Mesendoderm (in vitro differentiated cells): ENCODE measurements at regions not wholly inside any gene's neighbourhood (a gene's known extent, or its start where the extent isn't known, plus 50 kb on each side); places are given as distances from the start of the nearest gene placed in this dataset.

Source experiments
- DNase-seq: peaks from one replicate; pipeline ENCODE4 v3.0.0; 2013
- H2AK5ac ChIP-seq: 2 replicates; pipeline ENCODE4 v1.6.1; 2013; ENCODE audit warnings: low read length, inconsistent platforms
- H2BK120ac ChIP-seq: 2 replicates; pipeline ENCODE4 v1.6.1; 2013; ENCODE audit warnings: low read depth, mild to moderate bottlenecking, low read length, moderate library complexity, mixed read lengths
- H2BK15ac ChIP-seq: replicated peaks from 2 replicates; pipeline ENCODE4 v1.6.1; 2013; ENCODE audit warnings: low read depth, mild to moderate bottlenecking, moderate library complexity
- H2BK5ac ChIP-seq: 2 replicates; pipeline ENCODE4 v1.6.1; 2013; ENCODE audit warnings: low read length, inconsistent platforms
- H3K18ac ChIP-seq: 2 replicates; pipeline ENCODE4 v1.6.1; 2013; ENCODE audit warnings: mild to moderate bottlenecking, low read length, mixed read lengths
- H3K23ac ChIP-seq: one replicate; pipeline ENCODE4 v1.6.1; 2013; ENCODE audit warnings: low read length
- H3K27ac ChIP-seq: 2 replicates; pipeline ENCODE4 v1.5.1; 2013; ENCODE audit warnings: low read depth, mild to moderate bottlenecking, inconsistent platforms, low read length, moderate library complexity
- H3K27me3 ChIP-seq: 2 replicates; pipeline ENCODE4 v1.6.1; 2013; ENCODE audit warnings: low read length, control low read depth, mild to moderate bottlenecking, inconsistent platforms; ENCODE audit not compliant: insufficient read depth, poor library complexity
- H3K36me3 ChIP-seq: 2 replicates; pipeline ENCODE4 v1.6.1; 2013; ENCODE audit warnings: low read length, inconsistent platforms; ENCODE audit not compliant: control insufficient read depth, insufficient read depth
- H3K4ac ChIP-seq: one replicate; pipeline ENCODE4 v1.6.1; 2013; ENCODE audit warnings: low read depth, mild to moderate bottlenecking, low read length, moderate library complexity
- H3K4me1 ChIP-seq: 2 replicates; pipeline ENCODE4 v1.6.1; 2013; ENCODE audit warnings: low read depth, low read length, inconsistent platforms; ENCODE audit not compliant: control insufficient read depth
- H3K4me2 ChIP-seq: 2 replicates; pipeline ENCODE4 v1.6.1; 2013; ENCODE audit warnings: low read length
- H3K4me3 ChIP-seq: 2 replicates; pipeline ENCODE4 v1.5.1; 2013; ENCODE audit warnings: mild to moderate bottlenecking, low read length
- H3K56ac ChIP-seq: one replicate; pipeline ENCODE4 v1.6.1; 2013; ENCODE audit warnings: low read length
- H3K79me1 ChIP-seq: 2 replicates; pipeline ENCODE4 v1.6.1; 2013; ENCODE audit warnings: low read length, inconsistent platforms
- H3K79me2 ChIP-seq: 2 replicates; pipeline ENCODE4 v1.6.1; 2013; ENCODE audit warnings: mild to moderate bottlenecking, low read length; ENCODE audit not compliant: control insufficient read depth, insufficient read depth
- H3K9ac ChIP-seq: 2 replicates; pipeline ENCODE4 v1.6.1; 2013; ENCODE audit warnings: low read length, inconsistent platforms
- H4K5ac ChIP-seq: one replicate; pipeline ENCODE4 v1.6.1; 2013; ENCODE audit warnings: low read length
- H4K8ac ChIP-seq: one replicate; pipeline ENCODE4 v1.6.1; 2013; ENCODE audit warnings: low read depth, mild to moderate bottlenecking, control low read depth, low read length, moderate library complexity
- WGBS: extraction: QIAGEN DNeasy Blood & Tissue Kit; methylation state at CpG from one replicate; pipeline ENCODE4 v1.1.7; 2013; ENCODE audit warnings: low lambda C conversion rate, missing lambda C conversion rate; ENCODE audit not compliant: insufficient coverage; ENCODE audit errors: extremely low coverage; 5-methylcytosine and 5-hydroxymethylcytosine counted together

DNA sequence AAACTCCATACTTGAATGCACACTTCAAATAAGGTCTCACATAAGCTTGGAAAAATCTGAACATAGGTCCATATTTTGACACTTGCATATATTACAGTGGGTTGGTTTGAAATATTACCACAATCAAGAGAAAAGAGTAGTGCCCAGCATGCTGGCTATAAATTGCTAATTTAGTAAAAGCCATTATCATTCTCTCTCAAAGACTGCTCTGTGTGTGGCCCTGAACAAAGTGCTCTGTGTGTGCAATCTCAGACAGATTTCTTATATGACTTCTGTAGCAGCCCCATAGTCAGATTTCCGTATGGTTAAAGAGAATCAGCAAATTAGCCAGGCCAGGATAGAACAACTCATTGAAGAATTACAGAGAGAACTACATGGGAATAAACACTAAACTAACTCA lies 78.2 kb downstream of the LIG4 start:
- no peaks in the 10 kb centered on the region for H3K27me3 ChIP-seq
- H2AK5ac ChIP-seq: no peak overlapping the region
- no peak overlapping the region for H2BK5ac ChIP-seq
- no peaks in the 10 kb centered on the region for H3K79me1 ChIP-seq
- H3K18ac ChIP-seq: no peak overlapping the region
- no peak overlapping the region for H3K9ac ChIP-seq
- no peak overlapping the region for H2BK15ac ChIP-seq
- H3K56ac ChIP-seq: no peak overlapping the region
- DNase-seq: no peak
- no peak overlapping the region for H2BK120ac ChIP-seq
- H4K8ac ChIP-seq: no peak overlapping the region
- H3K4me2 ChIP-seq: no peak overlapping the region
- no CpG with 5 or more reads among the region's 1 CpG for WGBS
- no peak overlapping the region for H3K27ac ChIP-seq
- no peak overlapping the region for H3K4me3 ChIP-seq
- H3K4ac ChIP-seq: no peak overlapping the region
- H3K36me3 ChIP-seq: no peaks in the 10 kb centered on the region
- no peak overlapping the region for H3K23ac ChIP-seq
- H3K79me2 ChIP-seq: no peaks in the 10 kb centered on the region
- no peak overlapping the region for H4K5ac ChIP-seq
- H3K4me1 ChIP-seq: no peaks in the 10 kb centered on the region

DNA sequence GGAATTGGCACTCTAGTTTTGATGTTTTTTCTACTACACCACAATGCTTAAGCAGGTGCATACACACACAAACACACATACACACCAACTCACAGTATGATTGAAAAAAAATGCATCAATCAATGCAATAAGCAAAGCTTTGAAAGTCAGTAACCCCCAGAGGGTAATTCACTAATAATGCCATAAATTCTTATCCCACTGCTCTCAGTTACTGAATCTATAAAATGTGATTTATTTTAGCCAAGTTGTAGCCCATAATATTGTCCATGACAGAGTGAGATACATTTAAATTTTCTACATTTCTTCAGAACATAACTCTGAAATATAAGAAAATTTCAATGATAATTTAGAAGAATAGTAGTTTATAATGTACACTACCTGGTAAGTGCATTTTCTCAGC lies 87.9 kb downstream of the LIG4 start:
- H2BK120ac ChIP-seq: no peak overlapping the region
- H3K9ac ChIP-seq: no peak overlapping the region
- H4K5ac ChIP-seq: no peak overlapping the region
- H3K36me3 ChIP-seq: no peaks in the 10 kb centered on the region
- no peak overlapping the region for H2AK5ac ChIP-seq
- no peak overlapping the region for H2BK5ac ChIP-seq
- no peaks in the 10 kb centered on the region for H3K79me2 ChIP-seq
- no peaks in the 10 kb centered on the region for H3K4me1 ChIP-seq
- no peaks in the 10 kb centered on the region for H3K27me3 ChIP-seq
- no peak overlapping the region for H3K18ac ChIP-seq
- no peak overlapping the region for H3K4me3 ChIP-seq
- H3K79me1 ChIP-seq: no peaks in the 10 kb centered on the region
- no peak overlapping the region for H3K4me2 ChIP-seq
- H3K27ac ChIP-seq: no peak overlapping the region
- H3K23ac ChIP-seq: no peak overlapping the region
- H3K4ac ChIP-seq: no peak overlapping the region
- DNase-seq: no peak
- H4K8ac ChIP-seq: no peak overlapping the region
- H3K56ac ChIP-seq: no peak overlapping the region
- no peak overlapping the region for H2BK15ac ChIP-seq

DNA sequence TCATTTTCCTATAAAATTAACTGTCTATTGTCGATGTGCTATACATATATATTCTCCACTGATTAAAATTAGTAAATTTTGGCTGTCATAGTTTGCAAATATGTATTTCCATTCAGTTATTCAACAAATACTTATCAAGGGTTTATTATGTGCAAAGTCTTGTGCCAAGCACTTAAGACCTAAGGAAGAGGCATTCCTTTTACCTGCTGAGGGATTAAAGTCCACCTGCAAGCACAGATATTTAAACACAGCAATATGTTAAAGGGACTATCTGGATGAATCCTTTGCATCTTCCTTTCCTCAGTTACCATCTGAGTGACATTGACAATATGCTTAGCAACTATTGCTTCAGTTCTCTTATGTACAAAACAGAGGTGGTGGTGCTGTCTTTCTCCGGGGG lies 89.3 kb downstream of the LIG4 start:
- Histone ChIP-seq H3K27me3 (no peaks in the 10 kb centered on the region), H2BK15ac (no peak overlapping the region), H2BK5ac (no peak overlapping the region), H3K18ac (no peak overlapping the region), H3K79me2 (no peaks in the 10 kb centered on the region), H4K5ac (no peak overlapping the region), H3K4me2 (no peak overlapping the region), H2AK5ac (no peak overlapping the region), H3K36me3 (no peaks in the 10 kb centered on the region), H3K27ac (no peak overlapping the region), H3K4me3 (no peak overlapping the region), H3K56ac (no peak overlapping the region), H3K79me1 (no peaks in the 10 kb centered on the region), H3K4me1 (no peaks in the 10 kb centered on the region), H2BK120ac (no peak overlapping the region), H3K4ac (no peak overlapping the region), H4K8ac (no peak overlapping the region), H3K23ac (no peak overlapping the region), H3K9ac (no peak overlapping the region)
- no peak for DNase-seq
- whole genome bisulfite sequencing: 100% methylated on average over 1 of the region's 2 CpGs

DNA sequence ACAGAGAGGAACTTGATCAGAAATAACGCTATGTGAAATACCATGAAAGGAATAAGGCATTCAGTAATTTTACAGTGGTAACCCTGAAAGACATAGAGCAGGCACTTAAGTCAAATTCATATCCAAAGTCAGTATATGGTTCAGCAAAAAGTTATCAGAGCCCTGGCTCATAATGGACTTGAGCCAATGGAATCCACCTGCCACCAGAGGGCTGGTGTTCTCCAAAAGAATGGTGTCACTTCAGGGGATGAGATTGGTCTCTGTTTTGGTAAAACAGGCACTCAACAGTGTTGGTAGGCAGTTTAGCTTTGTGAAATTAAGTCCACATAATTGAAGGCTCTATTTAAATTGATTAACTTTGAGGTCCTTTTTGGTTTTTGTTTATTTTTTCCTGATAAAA lies 93.9 kb downstream of the LIG4 start:
- Histone ChIP-seq H3K36me3 (no peaks in the 10 kb centered on the region), H3K27me3 (no peaks in the 10 kb centered on the region), H4K8ac (no peak overlapping the region), H3K23ac (no peak overlapping the region), H3K79me2 (no peaks in the 10 kb centered on the region), H3K4me2 (no peak overlapping the region), H3K79me1 (no peaks in the 10 kb centered on the region), H2BK15ac (no peak overlapping the region), H2BK5ac (no peak overlapping the region), H3K27ac (no peak overlapping the region), H3K9ac (no peak overlapping the region), H3K56ac (no peak overlapping the region), H2BK120ac (no peak overlapping the region), H3K4me3 (no peak overlapping the region), H3K18ac (no peak overlapping the region), H2AK5ac (no peak overlapping the region), H3K4ac (no peak overlapping the region), H3K4me1 (no peaks in the 10 kb centered on the region), H4K5ac (no peak overlapping the region)
- WGBS: no CpG with 5 or more reads among the region's 1 CpG
- DNase-seq: peak; percentile 25

DNA sequence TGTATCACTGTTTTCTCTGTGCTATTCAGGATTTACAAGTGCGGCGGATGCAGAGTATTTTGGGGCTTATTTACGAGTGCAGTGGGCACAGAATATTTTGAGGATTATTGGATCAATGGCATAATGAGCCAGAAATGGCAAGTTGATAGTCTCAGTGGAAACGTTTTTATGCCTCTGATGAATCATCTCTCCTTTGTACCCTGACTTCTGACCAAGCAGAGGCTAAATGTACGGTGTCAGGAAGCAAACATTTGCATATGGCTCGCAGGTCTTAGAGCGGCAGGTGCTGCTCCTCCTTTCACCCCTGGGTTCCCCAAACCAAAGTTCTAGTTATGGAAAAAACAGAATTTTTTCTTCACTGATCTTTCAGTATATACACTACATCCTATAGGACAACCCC lies 94.5 kb downstream of the LIG4 start:
- H3K4me2 ChIP-seq: no peak overlapping the region
- no peaks in the 10 kb centered on the region for H3K79me1 ChIP-seq
- no peak overlapping the region for H2AK5ac ChIP-seq
- H3K4me1 ChIP-seq: no peaks in the 10 kb centered on the region
- H3K4ac ChIP-seq: no peak overlapping the region
- DNase-seq: no peak
- no peak overlapping the region for H2BK5ac ChIP-seq
- no peak overlapping the region for H3K18ac ChIP-seq
- H2BK120ac ChIP-seq: no peak overlapping the region
- H4K5ac ChIP-seq: no peak overlapping the region
- no CpG with 5 or more reads among the region's 7 CpGs for WGBS
- no peak overlapping the region for H3K9ac ChIP-seq
- no peaks in the 10 kb centered on the region for H3K27me3 ChIP-seq
- H3K36me3 ChIP-seq: no peaks in the 10 kb centered on the region
- H4K8ac ChIP-seq: no peak overlapping the region
- no peak overlapping the region for H3K56ac ChIP-seq
- H3K79me2 ChIP-seq: no peaks in the 10 kb centered on the region
- H3K23ac ChIP-seq: no peak overlapping the region
- no peak overlapping the region for H3K27ac ChIP-seq
- no peak overlapping the region for H2BK15ac ChIP-seq
- H3K4me3 ChIP-seq: no peak overlapping the region

DNA sequence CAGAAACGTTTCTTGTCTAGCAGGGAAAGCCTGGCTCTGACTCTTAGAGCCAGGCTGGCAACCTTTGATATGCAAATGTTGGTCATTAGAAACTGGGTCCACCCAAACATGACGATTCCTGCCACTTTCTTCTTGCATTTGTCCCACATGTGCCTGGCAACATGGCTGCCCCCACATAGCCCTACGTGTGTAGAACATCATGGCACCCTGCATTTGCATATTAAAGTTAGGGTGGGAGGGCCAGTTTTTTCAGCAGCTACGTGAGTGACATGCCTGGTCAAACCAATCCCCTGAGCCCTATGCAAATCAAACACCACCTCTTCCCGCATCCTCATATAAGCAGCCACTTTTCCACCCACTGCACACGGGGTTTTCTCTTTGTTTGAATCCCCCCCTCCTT lies 95.0 kb downstream of the LIG4 start:
- Histone ChIP-seq H3K4me2 (no peak overlapping the region), H3K79me2 (no peaks in the 10 kb centered on the region), H3K4ac (no peak overlapping the region), H3K79me1 (no peaks in the 10 kb centered on the region), H3K27me3 (no peaks in the 10 kb centered on the region), H4K5ac (no peak overlapping the region), H3K27ac (no peak overlapping the region), H3K18ac (no peak overlapping the region), H2BK5ac (no peak overlapping the region), H3K4me1 (no peaks in the 10 kb centered on the region), H3K23ac (no peak overlapping the region), H3K4me3 (no peak overlapping the region), H3K36me3 (no peaks in the 10 kb centered on the region), H2BK15ac (no peak overlapping the region), H3K56ac (no peak overlapping the region), H2AK5ac (no peak overlapping the region), H2BK120ac (no peak overlapping the region), H3K9ac (no peak overlapping the region), H4K8ac (no peak overlapping the region)
- DNase-seq: no peak
- no CpG with 5 or more reads among the region's 6 CpGs for WGBS
